Liver (tissue), 8 donors: ENCODE measurements at regions not wholly inside any gene's neighbourhood (a gene's known extent, or its start where the extent isn't known, plus 50 kb on each side); places are given as distances from the start of the nearest gene placed in this dataset.
"Not testable (repeated sequence)": the region's sequence is repeated elsewhere in the genome, so short reads cannot be mapped to it uniquely, and the experiment has no call there.

Experiments used
- DNase-seq: peaks from one replicate; pipeline ENCODE4 v3.0.0-alpha.2; 2017; ENCODE audit warnings: low spot score
- H3K27ac ChIP-seq, 2 donors: one replicate each; pipeline ENCODE4 v1.7.0; 2013; ENCODE audit warnings: inconsistent platforms in 2 of 2, low read length in 2 of 2, control low read depth in 1 of 2, low read depth in 1 of 2, mild to moderate bottlenecking in 1 of 2
- H3K27me3 ChIP-seq, 4 donors: one replicate each; pipeline versions ENCODE4 v1.6.1 to v1.7.0; 2013; ENCODE audit warnings: low read length in 3 of 4, inconsistent platforms in 1 of 4, mild to moderate bottlenecking in 1 of 4, moderate library complexity in 1 of 4; ENCODE audit not compliant: control insufficient read depth in 4 of 4, insufficient read depth in 4 of 4
- H3K36me3 ChIP-seq, 4 donors: one replicate each; pipeline versions ENCODE4 v1.6.1 to v1.7.0; 2013; ENCODE audit warnings: low read length in 3 of 4, mild to moderate bottlenecking in 3 of 4, low read depth in 1 of 4, moderate library complexity in 1 of 4; ENCODE audit not compliant: control insufficient read depth in 4 of 4, insufficient read depth in 3 of 4
- H3K4me1 ChIP-seq, 4 donors: one replicate each; pipeline versions ENCODE4 v1.6.1 to v1.7.0; 2013; ENCODE audit warnings: low read length in 3 of 4, mild to moderate bottlenecking in 3 of 4, moderate library complexity in 1 of 4; ENCODE audit not compliant: control insufficient read depth in 4 of 4, insufficient read depth in 4 of 4
- H3K4me3 ChIP-seq, 3 donors: one replicate each; pipeline versions ENCODE4 v1.6.1 to v1.7.0; 2013; ENCODE audit warnings: low read length in 3 of 3, control low read depth in 1 of 3, low read depth in 1 of 3, mild to moderate bottlenecking in 1 of 3
- H3K9ac ChIP-seq, 2 donors: one replicate each; pipeline ENCODE4 v1.7.0; 2013; ENCODE audit warnings: low read length in 2 of 2, mild to moderate bottlenecking in 2 of 2, moderate library complexity in 2 of 2, control low read depth in 1 of 2, low read depth in 1 of 2
- H3K9me3 ChIP-seq, 4 donors: one replicate each; pipeline versions ENCODE4 v1.6.1 to v1.7.0; 2013; ENCODE audit warnings: low read length in 3 of 4; ENCODE audit not compliant: control insufficient read depth in 4 of 4
- EGR1 ChIP-seq, 2 donors: IDR thresholded peaks; 2 replicates each; pipeline ENCODE4 v1.6.1; 2016 to 2018; ENCODE audit warnings: antibody characterized with exemption in 2 of 2, low read depth in 2 of 2
- FOXA1 ChIP-seq: IDR thresholded peaks from 2 replicates; pipeline ENCODE4 v1.6.1; 2016; ENCODE audit warnings: antibody characterized with exemption
- FOXA2 ChIP-seq: IDR thresholded peaks from 2 replicates; pipeline ENCODE4 v1.6.1; 2016; ENCODE audit warnings: antibody characterized with exemption
- GABPA ChIP-seq, 2 donors: IDR thresholded peaks in 1 of 2; conservative IDR thresholded peaks in 1 of 2; 2 replicates each; pipeline ENCODE4 v1.6.1; 2016; ENCODE audit warnings: antibody characterized with exemption in 2 of 2, mild to moderate bottlenecking in 1 of 2, moderate library complexity in 1 of 2
- HNF4A ChIP-seq, 2 donors: conservative IDR thresholded peaks; 2 replicates each; pipeline ENCODE4 v1.6.1; 2016; ENCODE audit warnings: antibody characterized with exemption in 2 of 2, mild to moderate bottlenecking in 2 of 2
- HNF4G ChIP-seq: IDR thresholded peaks from 2 replicates; pipeline ENCODE4 v1.6.1; 2016; ENCODE audit warnings: antibody characterized with exemption
- NR2F2 ChIP-seq: IDR thresholded peaks from 2 replicates; pipeline ENCODE4 v1.6.1; 2016; ENCODE audit warnings: antibody characterized with exemption
- RAD21 ChIP-seq, 2 donors: IDR thresholded peaks; 2 replicates each; pipeline ENCODE4 v1.6.1; 2016; ENCODE audit warnings: antibody characterized with exemption in 2 of 2, mild to moderate bottlenecking in 2 of 2
- RXRA ChIP-seq, 2 donors: IDR thresholded peaks; 2 replicates each; pipeline ENCODE4 v1.6.1; 2017 to 2018; ENCODE audit warnings: antibody characterized with exemption in 2 of 2, mild to moderate bottlenecking in 1 of 2
- SP1 ChIP-seq: IDR thresholded peaks from 2 replicates; pipeline ENCODE4 v1.6.1; 2018; ENCODE audit warnings: antibody characterized with exemption, mild to moderate bottlenecking
- TAF1 ChIP-seq: conservative IDR thresholded peaks from 2 replicates; pipeline ENCODE4 v1.6.1; 2016; ENCODE audit warnings: antibody characterized with exemption, mild to moderate bottlenecking
- YY1 ChIP-seq: IDR thresholded peaks from 2 replicates; pipeline ENCODE4 v1.6.1; 2016; ENCODE audit warnings: antibody characterized with exemption, mild to moderate bottlenecking
- WGBS: extraction: QIAGEN DNeasy Blood & Tissue Kit; methylation state at CpG from one replicate; pipeline ENCODE4 v1.1.7; 2013; 5-methylcytosine and 5-hydroxymethylcytosine counted together
- TF ChIP-seq, protein P1 (sequence below): fragments of 150-350 bp; IDR thresholded peaks from 2 replicates; pipeline ENCODE4 v1.5.1; 2017; ENCODE audit warnings: improper control_type of control experiment, low read depth, low read length; ENCODE audit not compliant: missing input control
- TF ChIP-seq, protein P2 (sequence below): IDR thresholded peaks from 2 replicates; pipeline ENCODE4 v1.6.1; 2016; ENCODE audit warnings: antibody characterized with exemption
- TF ChIP-seq, protein P3 (sequence below): IDR thresholded peaks from 2 replicates; pipeline ENCODE4 v1.6.1; 2016; ENCODE audit warnings: antibody characterized with exemption, mild to moderate bottlenecking
- TF ChIP-seq, protein P4 (sequence below): IDR thresholded peaks from 2 replicates; pipeline ENCODE4 v1.6.1; 2016; ENCODE audit warnings: antibody characterized with exemption
- donor health status: healthy.
- donor health status: healthy.
- donor health status: healthy.
- donor health status: healthy.
- donor health status: healthy.

DNA sequence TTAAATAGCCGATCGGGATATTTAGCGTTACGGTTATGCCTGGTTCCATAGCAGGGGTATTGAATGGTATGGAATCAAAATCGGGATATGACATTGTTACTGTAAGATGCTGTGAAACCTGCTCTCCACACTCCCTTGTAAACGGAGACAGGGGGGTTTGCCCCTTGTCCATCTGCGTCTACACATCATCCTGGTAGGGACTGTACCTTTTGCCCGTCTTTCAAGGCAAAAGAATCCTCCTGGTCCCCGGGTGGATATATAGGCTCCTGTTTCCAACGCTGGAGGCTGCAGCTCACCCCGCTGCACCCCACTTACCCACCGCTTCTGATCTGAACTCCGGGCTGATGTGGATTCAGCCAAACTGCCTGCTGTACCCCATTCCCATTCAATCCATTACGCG is 189.1 kb downstream of the SHOX start:
- H3K4me1 ChIP-seq, result no peaks in the 10 kb centered on the region
- WGBS, result 89% methylated on average over 15 of the region's 15 CpGs
- no peaks in the 10 kb centered on the region for H3K36me3 ChIP-seq
- H3K9me3 ChIP-seq, result peaks cover 0 to 12% (median 3%) of the 10 kb centered on the region in 4 donors
- H3K27me3 ChIP-seq, result no peaks in the 10 kb centered on the region
- no peak overlapping the region for H3K9ac ChIP-seq
- no peak overlapping the region for H3K4me3 ChIP-seq
- TF ChIP-seq HNF4A (conservative IDR thresholded peaks at IDR 0.05), result no peak
- TF ChIP-seq FOXA2, result no peak
- no peak for TF ChIP-seq NR2F2
- TF ChIP-seq YY1, result no peak
- TF ChIP-seq GABPA (IDR thresholded peaks at IDR 0.05 in 1 of 2, conservative IDR thresholded peaks at IDR 0.05 in 1 of 2), result no peak
- no peak for TF ChIP-seq TAF1
- TF ChIP-seq, protein P1, sequence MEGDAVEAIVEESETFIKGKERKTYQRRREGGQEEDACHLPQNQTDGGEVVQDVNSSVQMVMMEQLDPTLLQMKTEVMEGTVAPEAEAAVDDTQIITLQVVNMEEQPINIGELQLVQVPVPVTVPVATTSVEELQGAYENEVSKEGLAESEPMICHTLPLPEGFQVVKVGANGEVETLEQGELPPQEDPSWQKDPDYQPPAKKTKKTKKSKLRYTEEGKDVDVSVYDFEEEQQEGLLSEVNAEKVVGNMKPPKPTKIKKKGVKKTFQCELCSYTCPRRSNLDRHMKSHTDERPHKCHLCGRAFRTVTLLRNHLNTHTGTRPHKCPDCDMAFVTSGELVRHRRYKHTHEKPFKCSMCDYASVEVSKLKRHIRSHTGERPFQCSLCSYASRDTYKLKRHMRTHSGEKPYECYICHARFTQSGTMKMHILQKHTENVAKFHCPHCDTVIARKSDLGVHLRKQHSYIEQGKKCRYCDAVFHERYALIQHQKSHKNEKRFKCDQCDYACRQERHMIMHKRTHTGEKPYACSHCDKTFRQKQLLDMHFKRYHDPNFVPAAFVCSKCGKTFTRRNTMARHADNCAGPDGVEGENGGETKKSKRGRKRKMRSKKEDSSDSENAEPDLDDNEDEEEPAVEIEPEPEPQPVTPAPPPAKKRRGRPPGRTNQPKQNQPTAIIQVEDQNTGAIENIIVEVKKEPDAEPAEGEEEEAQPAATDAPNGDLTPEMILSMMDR, result no peak
- TF ChIP-seq, protein P2, sequence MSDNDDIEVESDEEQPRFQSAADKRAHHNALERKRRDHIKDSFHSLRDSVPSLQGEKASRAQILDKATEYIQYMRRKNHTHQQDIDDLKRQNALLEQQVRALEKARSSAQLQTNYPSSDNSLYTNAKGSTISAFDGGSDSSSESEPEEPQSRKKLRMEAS, result no peak
- no peak for TF ChIP-seq HNF4G
- no peak for TF ChIP-seq RXRA (IDR thresholded peaks at IDR 0.05)
- TF ChIP-seq FOXA1, result no peak
- TF ChIP-seq SP1, result no peak
- TF ChIP-seq, protein P3, sequence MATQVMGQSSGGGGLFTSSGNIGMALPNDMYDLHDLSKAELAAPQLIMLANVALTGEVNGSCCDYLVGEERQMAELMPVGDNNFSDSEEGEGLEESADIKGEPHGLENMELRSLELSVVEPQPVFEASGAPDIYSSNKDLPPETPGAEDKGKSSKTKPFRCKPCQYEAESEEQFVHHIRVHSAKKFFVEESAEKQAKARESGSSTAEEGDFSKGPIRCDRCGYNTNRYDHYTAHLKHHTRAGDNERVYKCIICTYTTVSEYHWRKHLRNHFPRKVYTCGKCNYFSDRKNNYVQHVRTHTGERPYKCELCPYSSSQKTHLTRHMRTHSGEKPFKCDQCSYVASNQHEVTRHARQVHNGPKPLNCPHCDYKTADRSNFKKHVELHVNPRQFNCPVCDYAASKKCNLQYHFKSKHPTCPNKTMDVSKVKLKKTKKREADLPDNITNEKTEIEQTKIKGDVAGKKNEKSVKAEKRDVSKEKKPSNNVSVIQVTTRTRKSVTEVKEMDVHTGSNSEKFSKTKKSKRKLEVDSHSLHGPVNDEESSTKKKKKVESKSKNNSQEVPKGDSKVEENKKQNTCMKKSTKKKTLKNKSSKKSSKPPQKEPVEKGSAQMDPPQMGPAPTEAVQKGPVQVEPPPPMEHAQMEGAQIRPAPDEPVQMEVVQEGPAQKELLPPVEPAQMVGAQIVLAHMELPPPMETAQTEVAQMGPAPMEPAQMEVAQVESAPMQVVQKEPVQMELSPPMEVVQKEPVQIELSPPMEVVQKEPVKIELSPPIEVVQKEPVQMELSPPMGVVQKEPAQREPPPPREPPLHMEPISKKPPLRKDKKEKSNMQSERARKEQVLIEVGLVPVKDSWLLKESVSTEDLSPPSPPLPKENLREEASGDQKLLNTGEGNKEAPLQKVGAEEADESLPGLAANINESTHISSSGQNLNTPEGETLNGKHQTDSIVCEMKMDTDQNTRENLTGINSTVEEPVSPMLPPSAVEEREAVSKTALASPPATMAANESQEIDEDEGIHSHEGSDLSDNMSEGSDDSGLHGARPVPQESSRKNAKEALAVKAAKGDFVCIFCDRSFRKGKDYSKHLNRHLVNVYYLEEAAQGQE, result no peak
- no peak for TF ChIP-seq EGR1 (IDR thresholded peaks at IDR 0.05; ENCODE audit: low read depth in 2 of 2)
- no peak for TF ChIP-seq RAD21 (IDR thresholded peaks at IDR 0.05)
- H3K27ac ChIP-seq, result no peak overlapping the region
- DNase-seq, result no peak

DNA sequence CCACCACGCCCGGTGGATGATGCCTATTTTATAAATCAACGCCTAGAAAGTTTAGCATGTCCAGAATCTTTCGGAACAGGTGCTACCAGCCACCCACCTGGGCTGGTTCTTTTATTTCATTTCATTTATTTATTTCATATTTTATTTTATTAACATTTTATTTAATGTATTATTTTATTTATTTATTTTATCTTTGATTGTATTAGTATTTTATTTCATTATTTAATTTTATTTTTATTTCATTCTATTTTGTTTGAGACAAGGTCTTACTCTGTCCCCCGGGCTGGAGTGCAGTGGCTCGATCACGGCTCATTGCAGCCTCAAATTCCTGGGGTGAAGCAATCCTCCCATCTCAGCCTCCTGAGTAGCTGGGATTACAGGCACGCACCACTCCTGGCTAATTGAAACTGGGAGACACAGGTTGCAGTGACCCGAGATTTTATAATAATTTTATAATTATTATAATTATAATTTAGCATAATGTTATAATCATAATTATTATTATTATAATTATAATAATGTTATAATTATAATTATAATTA is 187.2 kb downstream of the SHOX start:
- Histone ChIP-seq H3K4me3 (no peak overlapping the region), H3K4me1 (no peaks in the 10 kb centered on the region), H3K27me3 (peaks cover 0 to 2% (median 0%) of the 10 kb centered on the region in 4 donors), H3K9ac (no peak overlapping the region), H3K9me3 (peaks cover 0 to 12% (median 3%) of the 10 kb centered on the region in 4 donors), H3K36me3 (no peaks in the 10 kb centered on the region), H3K27ac (no peak overlapping the region)
- WGBS, result 89% methylated on average over 9 of the region's 9 CpGs
- no peak for DNase-seq
- no peak for TF ChIP-seq HNF4A (conservative IDR thresholded peaks at IDR 0.05)
- TF ChIP-seq, protein P3, result no peak
- TF ChIP-seq, protein P4, sequence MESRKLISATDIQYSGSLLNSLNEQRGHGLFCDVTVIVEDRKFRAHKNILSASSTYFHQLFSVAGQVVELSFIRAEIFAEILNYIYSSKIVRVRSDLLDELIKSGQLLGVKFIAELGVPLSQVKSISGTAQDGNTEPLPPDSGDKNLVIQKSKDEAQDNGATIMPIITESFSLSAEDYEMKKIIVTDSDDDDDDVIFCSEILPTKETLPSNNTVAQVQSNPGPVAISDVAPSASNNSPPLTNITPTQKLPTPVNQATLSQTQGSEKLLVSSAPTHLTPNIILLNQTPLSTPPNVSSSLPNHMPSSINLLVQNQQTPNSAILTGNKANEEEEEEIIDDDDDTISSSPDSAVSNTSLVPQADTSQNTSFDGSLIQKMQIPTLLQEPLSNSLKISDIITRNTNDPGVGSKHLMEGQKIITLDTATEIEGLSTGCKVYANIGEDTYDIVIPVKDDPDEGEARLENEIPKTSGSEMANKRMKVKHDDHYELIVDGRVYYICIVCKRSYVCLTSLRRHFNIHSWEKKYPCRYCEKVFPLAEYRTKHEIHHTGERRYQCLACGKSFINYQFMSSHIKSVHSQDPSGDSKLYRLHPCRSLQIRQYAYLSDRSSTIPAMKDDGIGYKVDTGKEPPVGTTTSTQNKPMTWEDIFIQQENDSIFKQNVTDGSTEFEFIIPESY, result no peak
- no peak for TF ChIP-seq FOXA1
- TF ChIP-seq TAF1, result no peak
- TF ChIP-seq, protein P2, result no peak

DNA sequence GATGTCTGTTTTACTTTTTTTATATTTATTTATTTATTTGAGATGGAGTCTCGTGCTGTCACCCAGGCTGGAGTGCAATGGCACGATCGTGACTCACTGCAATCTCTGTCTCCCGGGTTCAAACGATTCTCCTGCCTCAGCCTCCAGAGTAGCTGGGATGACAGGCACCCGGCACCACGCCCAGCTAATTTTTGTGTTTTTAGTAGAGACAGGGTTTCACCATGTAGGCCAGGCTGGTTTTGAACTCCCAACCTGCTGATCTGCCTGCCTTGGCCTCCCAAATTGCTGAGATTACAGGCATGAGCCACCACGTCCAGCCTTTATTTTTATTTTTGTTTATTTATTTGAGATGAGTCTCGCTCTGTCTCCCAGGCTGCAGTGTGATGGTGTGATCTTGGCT is 186.6 kb downstream of the SHOX start:
- not testable (repeated sequence) for H3K36me3 ChIP-seq, H3K27me3 ChIP-seq, H3K27ac ChIP-seq, H3K4me3 ChIP-seq, H3K9ac ChIP-seq, DNase-seq, H3K4me1 ChIP-seq
- WGBS, result 88% methylated on average over 9 of the region's 9 CpGs
- H3K9me3 ChIP-seq, result peaks cover 0 to 12% (median 3%) of the 10 kb centered on the region in 4 donors
